ENCODE measurements at regions not wholly inside any gene's neighbourhood (a gene's known extent, or its start where the extent isn't known, plus 50 kb on each side); places are given as distances from the start of the nearest gene placed in this dataset.

GRCh38 chr13:108566413-108567170 lies 62.8 kb upstream of the MYO16 start:
- Mint-ChIP-seq H3K27me3 (no peaks in the 10 kb centered on the region), H3K36me3 (no peaks in the 10 kb centered on the region), H3K4me1 (ENCODE audit: unreplicated experiment) (no peaks in the 10 kb centered on the region), H3K4me3 (no peak overlapping the region), H3K9me3 (no peaks in the 10 kb centered on the region), H3K27ac (no peak overlapping the region)
- TF ChIP-seq CTCF (conservative IDR thresholded peaks at IDR 0.05), result no peak
- DNase-seq (ENCODE audit: extremely low spot score, unreplicated experiment), result no peak

GRCh38 chr13:108572782-108573211 lies 56.6 kb upstream of the MYO16 start:
- Mint-ChIP-seq H3K27ac (no peak overlapping the region), H3K4me3 (no peak overlapping the region), H3K4me1 (ENCODE audit: unreplicated experiment) (no peaks in the 10 kb centered on the region), H3K27me3 (no peaks in the 10 kb centered on the region), H3K36me3 (no peaks in the 10 kb centered on the region), H3K9me3 (no peaks in the 10 kb centered on the region)
- TF ChIP-seq CTCF (conservative IDR thresholded peaks at IDR 0.05), result no peak
- no peak for DNase-seq (ENCODE audit: extremely low spot score, unreplicated experiment)

- Mint-ChIP-seq H3K27me3 (no peaks in the 10 kb centered on the region), H3K4me1 (ENCODE audit: unreplicated experiment) (no peaks in the 10 kb centered on the region), H3K4me3 (no peak overlapping the region), H3K9me3 (no peaks in the 10 kb centered on the region), H3K36me3 (no peaks in the 10 kb centered on the region), H3K27ac (no peak overlapping the region)
- DNase-seq (ENCODE audit: extremely low spot score, unreplicated experiment), result no peak
- no peak for TF ChIP-seq CTCF (conservative IDR thresholded peaks at IDR 0.05)
Measured at GRCh38 chr13:108573455-108573854, 56.0 kb upstream of the MYO16 start.

GRCh38 chr13:108574856-108575255 lies 54.6 kb upstream of the MYO16 start:
- Mint-ChIP-seq H3K4me3 (no peak overlapping the region), H3K27me3 (no peaks in the 10 kb centered on the region), H3K9me3 (no peaks in the 10 kb centered on the region), H3K36me3 (no peaks in the 10 kb centered on the region), H3K27ac (no peak overlapping the region), H3K4me1 (ENCODE audit: unreplicated experiment) (no peaks in the 10 kb centered on the region)
- DNase-seq (ENCODE audit: extremely low spot score, unreplicated experiment), result no peak
- no peak for TF ChIP-seq CTCF (conservative IDR thresholded peaks at IDR 0.05)

- H3K36me3 Mint-ChIP-seq, result no peaks in the 10 kb centered on the region
Measured at GRCh38 chr13:108575430-108575829, 54.0 kb upstream of the MYO16 start.

More at GRCh38 chr13:108575430-108575829, 54.0 kb upstream of the MYO16 start:
- no peak overlapping the region for H3K4me3 Mint-ChIP-seq
- H3K27me3 Mint-ChIP-seq, result no peaks in the 10 kb centered on the region
- H3K4me1 Mint-ChIP-seq (ENCODE audit: unreplicated experiment), result no peaks in the 10 kb centered on the region
- H3K9me3 Mint-ChIP-seq, result no peaks in the 10 kb centered on the region
- no peak for TF ChIP-seq CTCF (conservative IDR thresholded peaks at IDR 0.05)
- H3K27ac Mint-ChIP-seq, result no peak overlapping the region
- no peak for DNase-seq (ENCODE audit: extremely low spot score, unreplicated experiment)

Data from type B pancreatic cell (in vitro differentiated cells).